Heart left ventricle (tissue), 16 donors: ENCODE measurements at regions not wholly inside any gene's neighbourhood (a gene's known extent, or its start where the extent isn't known, plus 50 kb on each side); places are given as distances from the start of the nearest gene placed in this dataset.

Experiments used
- ATAC-seq, 4 donors: fragments of 200-7000 bp; cut with Tn5 transposase; one replicate each; pipeline ENCODE4 v1.9.1; 2020 to 2022; ENCODE audit warnings: moderate library complexity in 4 of 4, mild to moderate bottlenecking in 3 of 4, moderate number of reproducible peaks in 1 of 4
- DNase-seq, 5 donors: peaks; one replicate each; pipeline ENCODE4 v3.0.0-alpha.2; 2020
- H3K27ac ChIP-seq, 12 donors: fragments of 200-600 bp; sonication (generic) in 4 of 12; one replicate each; pipeline versions ENCODE4 v1.5.0 to v1.8.0; 2016 to 2022; ENCODE audit warnings: mild to moderate bottlenecking in 2 of 12
- H3K27me3 ChIP-seq, 9 donors: fragments of 200-600 bp; sonication (generic) in 2 of 9; one replicate each; pipeline versions ENCODE4 v1.5.1 to v1.8.0; 2016 to 2022; ENCODE audit warnings: mild to moderate bottlenecking in 3 of 9
- H3K36me3 ChIP-seq, 9 donors: fragments of 200-600 bp; sonication (generic) in 2 of 9; one replicate each; pipeline versions ENCODE4 v1.5.0 to v1.8.0; 2018 to 2022; ENCODE audit warnings: mild to moderate bottlenecking in 2 of 9
- H3K4me1 ChIP-seq, 12 donors: fragments of 200-600 bp; sonication (generic) in 4 of 12; one replicate each; pipeline versions ENCODE4 v1.5.0 to v1.8.0; 2016 to 2022; ENCODE audit warnings: mild to moderate bottlenecking in 3 of 12
- H3K4me3 ChIP-seq, 12 donors: fragments of 200-600 bp; sonication (generic) in 4 of 12; one replicate each; pipeline versions ENCODE4 v1.5.0 to v1.8.0; 2017 to 2022; ENCODE audit warnings: mild to moderate bottlenecking in 9 of 12, moderate library complexity in 4 of 12
- H3K9me3 ChIP-seq, 12 donors: fragments of 200-600 bp; sonication (generic) in 4 of 12; one replicate each; pipeline versions ENCODE4 v1.5.0 to v1.8.0; 2016 to 2022; ENCODE audit warnings: mild to moderate bottlenecking in 1 of 12
- POLR2A ChIP-seq, 2 donors: fragments of 450-650 bp; IDR thresholded peaks; one replicate each; pipeline ENCODE4 v1.6.1; 2017; ENCODE audit warnings: antibody characterized with exemption in 2 of 2, mild to moderate bottlenecking in 2 of 2, moderate library complexity in 2 of 2
- WGBS, 4 donors: extraction: QIAGEN DNeasy Blood & Tissue Kit in 2 of 4; methylation state at CpG; one replicate each; pipeline versions ENCODE4 v1.1.5 to v1.1.7; 2013 to 2018; 5-methylcytosine and 5-hydroxymethylcytosine counted together
- intact Hi-C, 10 donors: fragments of 100-400 bp; cut with DNase I; formaldehyde crosslinking; loops; one replicate each; pipeline versions ENCODE4 v1.11.1 to v1.14.2; 2022
- TF ChIP-seq, protein P1 (sequence below), 12 donors: fragments of 200-600 bp; sonication (generic) in 4 of 12; IDR thresholded peaks; one replicate each; pipeline versions ENCODE4 v1.5.0 to v1.8.0; 2018 to 2022; ENCODE audit warnings: antibody characterized with exemption in 12 of 12, mild to moderate bottlenecking in 5 of 12
- donor health status: ischemic (EF 13 %, LVEDD 7.1; RV severe dilation, severe dysfunction).
- donor health status: healthy with polysubstance abuse.
- donor health status: DM: no; HTN: yes; CAD: no.
- donor health status: DM: no; HTN: no; CAD: no.
- donor health status: ischemic (EF 25% LVEDD 6.9; RV normal size, moderate dysfunction).
- donor health status: ischemic (EF 25% LVEDD 5.7; RV mildly dilated, moderate dysfunction).
- donor health status: healthy.
- donor health status: DM: yes; HTN: yes; CAD: no.
- donor health status: ischemic (EF 35%, LVEDD 5.7; RV mildly dilated, moderate dysfunction).
- donor health status: nonischemic (EF 11% LVEDD 7.7; RV severe dilation, severe dysfunction).
- donor health status: DM: yes; HTN: yes; CAD: no.
- donor health status: PGD.
- donor health status: ischemic (EF 29% LVEDD 5.4; RV normal size, mild dysfunction).
- donor health status: nonischemic (EF 23%, LVEDD 6.1; RV moderate dilation, normal function).

DNA sequence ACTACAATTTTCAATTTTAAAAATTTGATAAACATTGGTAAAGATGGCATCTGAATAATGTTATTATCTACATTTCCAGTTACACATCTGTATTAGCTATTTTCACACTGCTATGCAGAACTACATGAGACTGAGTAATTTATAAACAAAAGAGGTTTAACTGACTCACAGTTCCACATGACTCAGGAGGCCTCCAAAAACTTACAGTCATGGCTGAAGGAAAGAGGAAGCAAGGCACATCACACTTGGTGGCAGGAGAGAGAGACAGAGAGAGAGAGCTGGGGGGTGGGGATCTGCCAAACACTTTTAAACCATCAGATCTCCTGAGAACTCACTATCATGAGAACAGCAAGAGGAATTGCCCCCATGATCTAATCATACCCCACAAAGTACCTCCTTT lies 850.0 kb downstream of the LTN1 start:
- Histone ChIP-seq H3K4me3 (no peak overlapping the region), H3K27ac (no peak overlapping the region), H3K27me3 (no peaks in the 10 kb centered on the region), H3K9me3 (peaks cover 0 to 22% (median 0%) of the 10 kb centered on the region in 12 donors), H3K4me1 (no peaks in the 10 kb centered on the region), H3K36me3 (no peaks in the 10 kb centered on the region)
- DNase-seq (no peak), ATAC-seq (no peak)
- intact Hi-C loops = no loop called here
- TF ChIP-seq, protein P1, sequence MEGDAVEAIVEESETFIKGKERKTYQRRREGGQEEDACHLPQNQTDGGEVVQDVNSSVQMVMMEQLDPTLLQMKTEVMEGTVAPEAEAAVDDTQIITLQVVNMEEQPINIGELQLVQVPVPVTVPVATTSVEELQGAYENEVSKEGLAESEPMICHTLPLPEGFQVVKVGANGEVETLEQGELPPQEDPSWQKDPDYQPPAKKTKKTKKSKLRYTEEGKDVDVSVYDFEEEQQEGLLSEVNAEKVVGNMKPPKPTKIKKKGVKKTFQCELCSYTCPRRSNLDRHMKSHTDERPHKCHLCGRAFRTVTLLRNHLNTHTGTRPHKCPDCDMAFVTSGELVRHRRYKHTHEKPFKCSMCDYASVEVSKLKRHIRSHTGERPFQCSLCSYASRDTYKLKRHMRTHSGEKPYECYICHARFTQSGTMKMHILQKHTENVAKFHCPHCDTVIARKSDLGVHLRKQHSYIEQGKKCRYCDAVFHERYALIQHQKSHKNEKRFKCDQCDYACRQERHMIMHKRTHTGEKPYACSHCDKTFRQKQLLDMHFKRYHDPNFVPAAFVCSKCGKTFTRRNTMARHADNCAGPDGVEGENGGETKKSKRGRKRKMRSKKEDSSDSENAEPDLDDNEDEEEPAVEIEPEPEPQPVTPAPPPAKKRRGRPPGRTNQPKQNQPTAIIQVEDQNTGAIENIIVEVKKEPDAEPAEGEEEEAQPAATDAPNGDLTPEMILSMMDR (IDR thresholded peaks at IDR 0.05) = no peak
- TF ChIP-seq POLR2A (IDR thresholded peaks at IDR 0.05) = no peak

DNA sequence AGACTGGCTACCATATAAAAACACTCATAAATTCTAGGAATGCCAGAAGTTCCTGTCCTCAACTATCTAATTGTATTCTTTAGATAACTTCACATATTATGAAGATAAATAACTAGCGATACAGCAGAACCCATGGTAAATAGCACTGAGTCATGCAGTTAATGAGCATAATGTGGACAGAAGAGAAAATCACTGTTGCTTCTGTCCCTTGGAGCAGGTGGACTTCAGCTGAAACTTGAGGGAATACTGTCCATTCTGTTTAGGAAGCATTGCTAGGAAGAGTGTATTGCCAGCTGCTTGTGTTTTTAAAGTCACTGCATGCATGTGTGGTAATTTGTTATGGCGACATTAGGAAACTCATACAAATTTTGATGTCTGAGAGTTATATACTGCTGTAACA lies 854.4 kb downstream of the LTN1 start:
- ATAC-seq = no peak
- intact Hi-C loops = no loop called here
- 71 to 81% (median 78%) methylated on average over 2 of the region's 2 CpGs for WGBS, 4 donors

DNA sequence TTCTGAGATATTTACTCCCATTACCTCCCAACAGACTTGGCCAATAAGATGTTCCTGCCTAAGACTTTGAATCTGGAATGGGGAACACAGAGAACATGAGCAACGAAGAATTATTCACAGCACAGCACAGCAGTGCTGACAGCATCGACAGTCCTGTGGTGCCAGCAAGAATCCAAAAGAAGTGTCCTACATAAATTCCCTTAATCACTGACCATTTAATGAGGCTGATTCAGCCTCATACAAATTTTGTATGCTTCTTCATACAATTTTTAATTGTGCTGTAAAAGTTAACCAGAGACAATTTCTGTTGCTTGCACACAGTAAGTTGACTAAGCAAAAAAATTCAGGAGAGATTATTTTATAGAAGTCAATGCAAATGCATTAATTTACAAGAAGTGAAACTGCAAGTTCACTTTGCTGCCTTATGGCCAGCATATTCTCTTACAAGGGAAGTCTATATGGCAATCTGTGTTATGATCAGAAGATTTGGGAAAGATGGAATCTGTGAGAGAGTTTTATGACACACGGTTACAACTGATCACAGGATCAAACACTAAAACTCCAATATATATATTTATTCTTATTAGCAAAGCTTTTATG lies 855.9 kb downstream of the LTN1 start:
- 57 to 88% (median 74%) methylated on average over 3 of the region's 3 CpGs for WGBS, 4 donors
- intact Hi-C loops = no loop called here
- peaks cover 0 to 3% (median 0%) of the 10 kb centered on the region in 12 donors for H3K4me1 ChIP-seq
- no peak overlapping the region for H3K4me3 ChIP-seq
- no peaks in the 10 kb centered on the region for H3K36me3 ChIP-seq
- H3K9me3 ChIP-seq = peaks cover 0 to 28% (median 4%) of the 10 kb centered on the region in 12 donors
- no peaks in the 10 kb centered on the region for H3K27me3 ChIP-seq
- DNase-seq = no peak
- H3K27ac ChIP-seq = peak overlapping the region in 1 of 12 donors; percentile 3
- TF ChIP-seq, protein P1 (IDR thresholded peaks at IDR 0.05) = no peak
- no peak for TF ChIP-seq POLR2A (IDR thresholded peaks at IDR 0.05)
- no peak for ATAC-seq

More for the DNA sequence above, 854.4 kb downstream of the LTN1 start:
- DNase-seq = no peak
- Histone ChIP-seq H3K27ac (no peak overlapping the region), H3K4me1 (peaks cover 0 to 3% (median 0%) of the 10 kb centered on the region in 12 donors), H3K9me3 (peaks cover 0 to 22% (median 0%) of the 10 kb centered on the region in 12 donors), H3K4me3 (no peak overlapping the region), H3K27me3 (no peaks in the 10 kb centered on the region), H3K36me3 (no peaks in the 10 kb centered on the region)
- TF ChIP-seq, protein P1 (IDR thresholded peaks at IDR 0.05) = no peak
- TF ChIP-seq POLR2A (IDR thresholded peaks at IDR 0.05) = no peak

DNA sequence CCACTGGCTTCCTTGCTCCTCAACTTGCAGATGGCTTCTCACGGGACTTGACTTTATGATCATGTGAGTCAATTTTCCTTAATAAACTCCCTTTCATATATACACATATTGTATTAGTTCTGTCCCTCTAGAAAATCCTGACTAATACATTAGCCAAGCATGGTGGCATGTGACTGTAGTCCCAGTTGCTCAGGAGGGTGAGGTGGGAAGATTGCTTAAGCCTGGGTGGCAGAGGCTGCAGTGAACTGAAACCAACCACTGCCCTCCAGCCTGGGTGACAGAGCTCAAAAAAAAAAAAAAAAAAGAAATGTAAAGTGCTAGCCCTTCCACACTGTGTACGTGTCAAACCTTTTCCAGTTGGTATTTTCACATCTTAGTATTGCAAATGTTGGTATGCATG lies 857.0 kb downstream of the LTN1 start:
- DNase-seq (no peak), ATAC-seq (peak in 1 of 4 donors; percentile 13)
- Histone ChIP-seq H3K27me3 (no peaks in the 10 kb centered on the region), H3K36me3 (no peaks in the 10 kb centered on the region), H3K27ac (peak overlapping the region in 1 of 12 donors; percentile 2), H3K4me3 (no peak overlapping the region), H3K4me1 (peaks cover 0 to 3% (median 0%) of the 10 kb centered on the region in 12 donors), H3K9me3 (peaks cover 0 to 39% (median 10%) of the 10 kb centered on the region in 12 donors)
- TF ChIP-seq POLR2A (IDR thresholded peaks at IDR 0.05) = no peak
- TF ChIP-seq, protein P1 (IDR thresholded peaks at IDR 0.05) = no peak
- intact Hi-C loops = no loop called here
- 85 to 93% (median 91%) methylated on average over 2 of the region's 2 CpGs for WGBS, 4 donors
